HepG2 (cell line): ENCODE measurements at regions not wholly inside any gene's neighbourhood (a gene's known extent, or its start where the extent isn't known, plus 50 kb on each side); places are given as distances from the start of the nearest gene placed in this dataset.

Experiments used
- ARNT2 ChIP-seq: sonication (generic); formaldehyde crosslinking; IDR thresholded peaks from 2 replicates; pipeline ENCODE4 v1.8.0; 2022; ENCODE audit warnings: mild to moderate bottlenecking, low read depth, missing genetic modification reagents, moderate library complexity
- CBX1 ChIP-seq: IDR thresholded peaks from one replicate; pipeline ENCODE4 v1.6.1; 2016; ENCODE audit warnings: antibody characterized with exemption, low read depth
- ELF4 ChIP-seq: sonication (generic); formaldehyde crosslinking; IDR thresholded peaks from 2 replicates; pipeline ENCODE4 v1.5.0; 2020; ENCODE audit warnings: missing genetic modification reagents, mild to moderate bottlenecking, moderate library complexity, borderline replicate concordance
- HDAC2 ChIP-seq: sonication (generic); formaldehyde crosslinking; IDR thresholded peaks from 2 replicates; pipeline ENCODE4 v1.4.0; 2020; ENCODE audit warnings: missing genetic modification reagents
- NFIB ChIP-seq: sonication (generic); formaldehyde crosslinking; IDR thresholded peaks from 2 replicates; pipeline ENCODE4 v1.9.0; 2021; ENCODE audit warnings: missing genetic modification reagents, mild to moderate bottlenecking, borderline replicate concordance
- RAD21 ChIP-seq: fragments of 450-650 bp; formaldehyde crosslinking; IDR thresholded peaks from 2 replicates; pipeline ENCODE4 v1.5.0; 2020; ENCODE audit warnings: mild to moderate bottlenecking
- RXRB ChIP-seq: IDR thresholded peaks from 2 replicates; pipeline ENCODE4 v1.6.1; 2016; ENCODE audit warnings: borderline replicate concordance, missing genetic modification reagents, missing compliant biosample characterization
- SP140L ChIP-seq: sonication (generic); formaldehyde crosslinking; IDR thresholded peaks from 2 replicates; pipeline ENCODE4 v1.4.0; 2020; ENCODE audit warnings: missing genetic modification reagents, borderline replicate concordance
- SRSF1 ChIP-seq: fragments of 200-400 bp; formaldehyde crosslinking; optimal IDR thresholded peaks from 2 replicates; pipeline ENCODE3; 2017; ENCODE audit warnings: mild to moderate bottlenecking, low read depth, low read length, moderate library complexity
- ZBTB40 ChIP-seq, 2 experiments: fragments of 450-650 bp in 1 of 2; sonication (generic) in 1 of 2; formaldehyde crosslinking in 1 of 2; IDR thresholded peaks; 2 replicates each; pipeline versions ENCODE4 v1.6.1 to v1.8.0; 2016 to 2022; ENCODE audit warnings: antibody characterized with exemption in 1 of 2, mild to moderate bottlenecking in 1 of 2, missing genetic modification reagents in 1 of 2
- ZFP91 ChIP-seq: sonication (generic); formaldehyde crosslinking; IDR thresholded peaks from 2 replicates; pipeline ENCODE4 v1.9.0; 2022; ENCODE audit warnings: missing genetic modification reagents, mild to moderate bottlenecking, borderline replicate concordance
- ZNF124 ChIP-seq: sonication (generic); formaldehyde crosslinking; IDR thresholded peaks from 2 replicates; pipeline ENCODE4 v1.4.0; 2020; ENCODE audit warnings: missing genetic modification reagents
- ZNF274 ChIP-seq: sonication (generic); formaldehyde crosslinking; IDR thresholded peaks from 2 replicates; pipeline ENCODE4 v1.5.1; 2020; ENCODE audit warnings: mild to moderate bottlenecking, missing genetic modification reagents
- ZNF546 ChIP-seq: sonication (generic); formaldehyde crosslinking; conservative IDR thresholded peaks from 2 replicates; pipeline ENCODE4 v1.8.1; 2023; ENCODE audit warnings: mild to moderate bottlenecking, missing genetic modification reagents
- ZNF547 ChIP-seq: sonication (generic); formaldehyde crosslinking; IDR thresholded peaks from 2 replicates; pipeline ENCODE4 v1.5.1; 2020; ENCODE audit warnings: mild to moderate bottlenecking, missing genetic modification reagents
- ZNF550 ChIP-seq: sonication (generic); formaldehyde crosslinking; IDR thresholded peaks from 2 replicates; pipeline ENCODE4 v1.4.0; 2020; ENCODE audit warnings: mild to moderate bottlenecking, missing genetic modification reagents, borderline replicate concordance
- ZNF580 ChIP-seq: IDR thresholded peaks from 2 replicates; pipeline ENCODE4 v1.6.1; 2016; ENCODE audit warnings: low read depth, borderline replicate concordance
- ZNF737 ChIP-seq: sonication (generic); formaldehyde crosslinking; IDR thresholded peaks from 2 replicates; pipeline ENCODE4 v1.5.0; 2020; ENCODE audit warnings: missing genetic modification reagents, mild to moderate bottlenecking, borderline replicate concordance

GRCh38 chr1:121586369-121587229 is 401.8 kb downstream of the SRGAP2C start (continued):
- TF ChIP-seq ZBTB40 (IDR thresholded peaks at IDR 0.05) (no peak), ZBTB40 (CRISPR knock-in tag; IDR thresholded peaks at IDR 0.05) (peak; percentile 94), RXRB (CRISPR knock-in tag) (peak; percentile 38), ZNF274 (no peak), ZNF124 (no peak), CBX1 (peak; percentile 69), ZFP91 (CRISPR knock-in tag) (no peak; the same call in 1 of the 2 replicates), ZNF737 (CRISPR knock-in tag) (0 out of 2 replicates have a peak, but pooled peaks have one; percentile 39), SRSF1 (no peak), ZNF550 (CRISPR knock-in tag) (no peak), ZNF547 (CRISPR knock-in tag) (0 out of 2 replicates have a peak, but pooled peaks have one; percentile 34), ZNF546 (CRISPR knock-in tag) (no peak), ELF4 (CRISPR knock-in tag) (no peak), ZNF580 (CRISPR knock-in tag) (no peak; the same call in 1 of the 2 replicates), SP140L (CRISPR knock-in tag) (no peak; the same call in 1 of the 2 replicates), ARNT2 (CRISPR knock-in tag) (peak; percentile 56; the same call in 1 of the 2 replicates), NFIB (no peak), RAD21 (CRISPR knock-in tag) (peak; percentile 81), HDAC2 (CRISPR knock-in tag) (peak; percentile 47)
